Brain microvascular endothelial cell (primary cell): ENCODE measurements at regions not wholly inside any gene's neighbourhood (a gene's known extent, or its start where the extent isn't known, plus 50 kb on each side); places are given as distances from the start of the nearest gene placed in this dataset.
A peak's percentile ranks its signal among the peaks of the same experiment; 100 is the strongest.

Experiments used
- DNase-seq: peaks from one replicate; pipeline ENCODE4 v3.0.0-alpha.2; 2020
- H3K27ac ChIP-seq: fragments of 250-450 bp; sonication (Bioruptor Pico); 2 replicates; pipeline ENCODE4 v1.5.1; 2020; ENCODE audit warnings: mild to moderate bottlenecking, moderate library complexity
- H3K27me3 ChIP-seq: fragments of 250-450 bp; sonication (Bioruptor Pico); replicated peaks from 2 replicates; pipeline ENCODE4 v1.5.1; 2020; ENCODE audit warnings: mild to moderate bottlenecking
- H3K36me3 ChIP-seq: fragments of 250-450 bp; sonication (Bioruptor Pico); replicated peaks from 2 replicates; pipeline ENCODE4 v1.5.1; 2020; ENCODE audit warnings: mild to moderate bottlenecking
- H3K4me3 ChIP-seq: 2 replicates; pipeline ENCODE4 v1.5.1; 2011; ENCODE audit warnings: low read depth, mild to moderate bottlenecking, control low read depth, low read length, moderate library complexity
- CTCF ChIP-seq: IDR thresholded peaks from 2 replicates; pipeline ENCODE4 v1.5.1; 2011; ENCODE audit warnings: low read depth, mild to moderate bottlenecking, moderate library complexity, low read length, control low read depth, inconsistent platforms; ENCODE audit errors: missing control alignments
- in situ Hi-C: cut with HindIII; loops from 2 replicates; pipeline ENCODE4 v1.10.0; 2017; ENCODE audit warnings: low sequenced_read_pairs, low pct_ligation_motif_present

- DNase-seq, result no peak
- in situ Hi-C loops, result no loop called here
- TF ChIP-seq CTCF, result no peak
- no peak overlapping the region for H3K4me3 ChIP-seq
- H3K27me3 ChIP-seq, result no peaks in the 10 kb centered on the region
- H3K36me3 ChIP-seq, result no peaks in the 10 kb centered on the region
- H3K27ac ChIP-seq, result no peak overlapping the region
These were observed 120.9 kb upstream of the FOXN3 start for GRCh38 chr14:89537911-89538310.

- DNase-seq, result peak; percentile 31
- Histone ChIP-seq H3K4me3 (no peak overlapping the region), H3K36me3 (no peaks in the 10 kb centered on the region), H3K27me3 (no peaks in the 10 kb centered on the region), H3K27ac (no peak overlapping the region)
- TF ChIP-seq CTCF, result no peak
- in situ Hi-C loops, result no loop called here
These were observed 118.1 kb upstream of the FOXN3 start for GRCh38 chr14:89534902-89535685.

DNA sequence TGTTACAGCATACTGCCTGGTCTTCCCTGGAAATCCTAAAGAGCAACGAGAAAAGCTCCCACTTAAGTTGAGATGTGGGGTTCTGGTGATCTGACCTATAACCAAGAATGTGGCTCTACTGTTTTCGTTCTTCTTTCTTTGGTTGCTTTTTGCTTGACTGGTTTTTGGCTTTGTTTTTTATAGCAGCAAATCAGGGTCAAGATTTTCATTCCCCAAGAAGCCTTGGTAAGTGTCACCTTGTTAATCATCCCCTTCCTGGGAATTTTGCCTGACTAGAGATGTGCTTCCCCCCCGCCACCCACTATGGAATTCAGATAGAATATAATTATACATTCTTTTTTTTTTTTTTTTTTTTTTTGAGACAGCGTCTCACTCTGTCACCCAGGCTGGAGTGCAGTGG is 116.7 kb upstream of the FOXN3 start:
- TF ChIP-seq CTCF, result no peak
- Histone ChIP-seq H3K36me3 (no peaks in the 10 kb centered on the region), H3K27ac (no peak overlapping the region), H3K4me3 (no peak overlapping the region), H3K27me3 (no peaks in the 10 kb centered on the region)
- DNase-seq, result no peak
- in situ Hi-C loops, result no loop called here

GRCh38 chr14:89533136-89533535 is 116.1 kb upstream of the FOXN3 start:
- H3K27me3 ChIP-seq, result no peaks in the 10 kb centered on the region
- no peak for TF ChIP-seq CTCF
- no peak overlapping the region for H3K4me3 ChIP-seq
- no peak for DNase-seq
- no peaks in the 10 kb centered on the region for H3K36me3 ChIP-seq
- in situ Hi-C loops, result no loop called here
- H3K27ac ChIP-seq, result no peak overlapping the region

DNA sequence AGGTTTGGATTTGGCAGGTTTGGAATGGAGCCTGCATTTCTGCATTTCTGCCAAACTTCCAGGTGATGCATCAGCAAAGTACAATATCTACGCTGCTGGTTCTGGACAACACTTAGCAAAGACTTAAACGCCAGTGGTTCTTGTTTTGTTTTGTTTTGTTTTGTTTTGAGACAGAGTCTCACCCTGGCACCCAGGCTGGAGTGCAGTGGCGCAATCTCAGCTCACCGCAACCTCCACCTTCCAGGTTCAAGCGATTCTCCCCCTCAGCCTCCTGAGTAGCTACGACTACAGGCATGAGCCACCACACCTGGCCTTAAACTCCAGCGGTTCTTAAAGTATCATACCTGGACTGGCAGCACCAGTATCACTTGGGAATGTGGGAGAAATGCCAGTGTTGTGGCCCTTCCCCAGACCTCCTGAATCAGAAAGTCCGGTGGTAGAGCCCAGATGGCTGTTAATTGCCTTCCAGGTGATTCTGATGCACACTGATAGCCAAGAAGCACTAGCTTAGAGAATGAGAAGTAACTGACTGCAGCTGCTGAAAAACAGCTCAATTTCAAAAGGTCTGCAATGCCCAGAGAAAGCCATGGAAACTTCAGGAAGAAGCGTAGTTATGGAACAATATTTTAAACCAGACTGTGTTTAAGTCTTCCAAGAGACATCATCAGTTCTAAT is 114.8 kb upstream of the FOXN3 start:
- H3K4me3 ChIP-seq, result no peak overlapping the region
- in situ Hi-C loops, result no loop called here
- H3K27ac ChIP-seq, result no peak overlapping the region
- DNase-seq, result no peak
- TF ChIP-seq CTCF, result no peak
- no peaks in the 10 kb centered on the region for H3K36me3 ChIP-seq
- no peaks in the 10 kb centered on the region for H3K27me3 ChIP-seq
